ENCODE measurements at regions not wholly inside any gene's neighbourhood (a gene's known extent, or its start where the extent isn't known, plus 50 kb on each side); places are given as distances from the start of the nearest gene placed in this dataset.

GRCh38 chr9:107228496-107229039 is 54.5 kb upstream of the RAD23B start:
- ATAC-seq (ENCODE audit: low FRiP score in 2 of 2): no peak
- WGBS, 2 donors: 46 to 48% methylated on average over 6 of the region's 6 CpGs
- no peak for DNase-seq

DNA sequence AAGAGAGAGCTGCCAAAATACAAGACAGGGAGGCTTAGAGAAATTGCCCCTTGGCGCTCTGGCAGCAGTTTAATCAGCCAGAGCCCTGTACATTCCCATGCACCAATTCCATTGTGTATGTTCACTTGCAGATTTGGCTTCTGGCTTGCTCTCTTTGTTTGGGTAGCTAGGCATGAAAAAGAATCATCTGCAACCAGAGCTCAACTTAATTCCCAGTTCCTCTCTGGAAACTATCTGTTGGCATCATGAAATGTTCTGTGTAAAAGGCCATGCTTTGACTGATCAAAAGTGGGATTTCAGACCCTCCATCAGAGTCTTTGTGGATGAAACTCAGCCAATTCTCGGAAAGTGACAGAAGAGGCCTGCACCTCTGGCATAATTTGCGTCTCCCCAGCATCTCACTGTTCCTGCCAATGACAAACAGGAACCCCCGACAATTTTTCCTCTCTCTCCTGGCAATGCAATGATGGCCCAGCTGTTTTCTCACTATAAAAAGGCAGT is 53.8 kb upstream of the RAD23B start:
- H3K27ac ChIP-seq: no peak overlapping the region
- H3K36me3 ChIP-seq: no peaks in the 10 kb centered on the region
- WGBS, 2 donors: 50 to 72% methylated on average over 4 of the region's 4 CpGs
- no peaks in the 10 kb centered on the region for H3K4me1 ChIP-seq
- TF ChIP-seq POLR2A (IDR thresholded peaks at IDR 0.05): no peak
- TF ChIP-seq, protein P1, sequence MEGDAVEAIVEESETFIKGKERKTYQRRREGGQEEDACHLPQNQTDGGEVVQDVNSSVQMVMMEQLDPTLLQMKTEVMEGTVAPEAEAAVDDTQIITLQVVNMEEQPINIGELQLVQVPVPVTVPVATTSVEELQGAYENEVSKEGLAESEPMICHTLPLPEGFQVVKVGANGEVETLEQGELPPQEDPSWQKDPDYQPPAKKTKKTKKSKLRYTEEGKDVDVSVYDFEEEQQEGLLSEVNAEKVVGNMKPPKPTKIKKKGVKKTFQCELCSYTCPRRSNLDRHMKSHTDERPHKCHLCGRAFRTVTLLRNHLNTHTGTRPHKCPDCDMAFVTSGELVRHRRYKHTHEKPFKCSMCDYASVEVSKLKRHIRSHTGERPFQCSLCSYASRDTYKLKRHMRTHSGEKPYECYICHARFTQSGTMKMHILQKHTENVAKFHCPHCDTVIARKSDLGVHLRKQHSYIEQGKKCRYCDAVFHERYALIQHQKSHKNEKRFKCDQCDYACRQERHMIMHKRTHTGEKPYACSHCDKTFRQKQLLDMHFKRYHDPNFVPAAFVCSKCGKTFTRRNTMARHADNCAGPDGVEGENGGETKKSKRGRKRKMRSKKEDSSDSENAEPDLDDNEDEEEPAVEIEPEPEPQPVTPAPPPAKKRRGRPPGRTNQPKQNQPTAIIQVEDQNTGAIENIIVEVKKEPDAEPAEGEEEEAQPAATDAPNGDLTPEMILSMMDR (IDR thresholded peaks at IDR 0.05): no peak
- no peak for TF ChIP-seq POLR2AphosphoS5 (IDR thresholded peaks at IDR 0.05)
- TF ChIP-seq EP300 (IDR thresholded peaks at IDR 0.05): no peak
- DNase-seq: no peak
- no peaks in the 10 kb centered on the region for H3K9me3 ChIP-seq
- H3K4me3 ChIP-seq: no peak overlapping the region
- ATAC-seq (ENCODE audit: low FRiP score in 2 of 2): no peak
- H3K27me3 ChIP-seq: no peaks in the 10 kb centered on the region

More at GRCh38 chr9:107228496-107229039, 54.5 kb upstream of the RAD23B start:
- no peak overlapping the region for H3K4me3 ChIP-seq
- no peaks in the 10 kb centered on the region for H3K36me3 ChIP-seq
- no peaks in the 10 kb centered on the region for H3K9me3 ChIP-seq
- no peak overlapping the region for H3K27ac ChIP-seq
- no peaks in the 10 kb centered on the region for H3K27me3 ChIP-seq
- no peaks in the 10 kb centered on the region for H3K4me1 ChIP-seq
- no peak for TF ChIP-seq EP300 (IDR thresholded peaks at IDR 0.05)
- no peak for TF ChIP-seq POLR2AphosphoS5 (IDR thresholded peaks at IDR 0.05)
- TF ChIP-seq, protein P1 (IDR thresholded peaks at IDR 0.05): no peak
- no peak for TF ChIP-seq POLR2A (IDR thresholded peaks at IDR 0.05)

Small RNAs in the stretch of these regions (small RNA-seq; reads per million reads assigned to genes)
- 0 reads per million in 4 donors for gene AL807761.1
